ENCODE measurements at regions not wholly inside any gene's neighbourhood (a gene's known extent, or its start where the extent isn't known, plus 50 kb on each side); places are given as distances from the start of the nearest gene placed in this dataset.

DNA sequence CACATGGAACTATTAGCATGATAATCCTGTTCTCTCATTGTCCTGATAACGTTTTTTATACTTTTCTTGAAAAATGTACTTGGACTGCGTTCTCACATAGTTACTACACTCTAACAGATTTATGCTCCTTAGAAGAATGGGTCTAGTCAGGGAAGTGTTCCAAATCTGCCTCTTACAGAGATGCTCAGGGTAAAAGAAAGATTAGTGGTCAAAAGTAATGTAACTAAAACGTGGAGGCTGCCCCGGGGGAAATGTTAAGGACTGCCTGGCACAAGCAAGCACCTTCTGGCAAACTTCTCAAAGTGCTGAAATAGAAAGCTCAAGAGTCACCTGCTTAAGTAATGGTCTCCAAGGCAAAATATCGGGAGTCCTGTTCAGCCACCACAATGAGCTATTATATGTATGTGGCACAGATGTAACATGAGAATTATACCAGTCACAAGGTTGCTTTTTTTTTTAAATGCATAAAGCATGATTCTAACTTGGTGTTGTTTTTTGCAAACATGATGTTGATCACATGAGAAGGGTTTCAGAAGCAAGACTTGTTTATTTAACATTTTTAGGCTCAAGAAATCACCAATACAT lies 244.5 kb upstream of the JARID2 start:
- DNase-seq (ENCODE audit: low spot score) (no peak), ATAC-seq (no peak)
- peaks cover 7% of the 10 kb centered on the region for H3K4me1 Mint-ChIP-seq
- peak overlapping the region; percentile 59; the same call in 1 of the 2 replicates for H3K27ac Mint-ChIP-seq
- POLR2A ChIA-PET: no interaction called here
- peaks cover 28% of the 10 kb centered on the region for H3K36me3 Mint-ChIP-seq
- TF ChIP-seq OVOL2 (CRISPR knock-in tag; IDR thresholded peaks at IDR 0.05; ENCODE audit: borderline replicate concordance) (no peak), ESRRA (CRISPR knock-in tag; IDR thresholded peaks at IDR 0.05; ENCODE audit: borderline replicate concordance) (no peak), SMAD3 (CRISPR knock-in tag; IDR thresholded peaks at IDR 0.05; ENCODE audit: borderline replicate concordance) (no peak), NFYB (CRISPR knock-in tag; conservative IDR thresholded peaks at IDR 0.05; ENCODE audit: low read depth) (no peak), SP1 (CRISPR knock-in tag; conservative IDR thresholded peaks at IDR 0.05) (no peak), GRHL2 (CRISPR knock-in tag; IDR thresholded peaks at IDR 0.05; ENCODE audit: insufficient replicate concordance, severe bottlenecking) (no peak), ZNF219 (CRISPR knock-in tag; IDR thresholded peaks at IDR 0.05; ENCODE audit: borderline replicate concordance) (no peak), TCF7 (CRISPR knock-in tag; IDR thresholded peaks at IDR 0.05; ENCODE audit: low read depth) (no peak)
- TF ChIP-seq, protein P1, sequence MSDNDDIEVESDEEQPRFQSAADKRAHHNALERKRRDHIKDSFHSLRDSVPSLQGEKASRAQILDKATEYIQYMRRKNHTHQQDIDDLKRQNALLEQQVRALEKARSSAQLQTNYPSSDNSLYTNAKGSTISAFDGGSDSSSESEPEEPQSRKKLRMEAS (CRISPR knock-in tag; IDR thresholded peaks at IDR 0.05): no peak
- TF ChIP-seq, protein P2, sequence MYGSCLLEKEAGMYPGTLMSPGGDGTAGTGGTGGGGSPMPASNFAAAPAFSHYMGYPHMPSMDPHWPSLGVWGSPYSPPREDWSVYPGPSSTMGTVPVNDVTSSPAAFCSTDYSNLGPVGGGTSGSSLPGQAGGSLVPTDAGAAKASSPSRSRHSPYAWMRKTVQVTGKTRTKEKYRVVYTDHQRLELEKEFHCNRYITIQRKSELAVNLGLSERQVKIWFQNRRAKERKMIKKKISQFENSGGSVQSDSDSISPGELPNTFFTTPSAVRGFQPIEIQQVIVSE (CRISPR knock-in tag; IDR thresholded peaks at IDR 0.05; ENCODE audit: borderline replicate concordance): no peak
- TF ChIP-seq, protein P3, sequence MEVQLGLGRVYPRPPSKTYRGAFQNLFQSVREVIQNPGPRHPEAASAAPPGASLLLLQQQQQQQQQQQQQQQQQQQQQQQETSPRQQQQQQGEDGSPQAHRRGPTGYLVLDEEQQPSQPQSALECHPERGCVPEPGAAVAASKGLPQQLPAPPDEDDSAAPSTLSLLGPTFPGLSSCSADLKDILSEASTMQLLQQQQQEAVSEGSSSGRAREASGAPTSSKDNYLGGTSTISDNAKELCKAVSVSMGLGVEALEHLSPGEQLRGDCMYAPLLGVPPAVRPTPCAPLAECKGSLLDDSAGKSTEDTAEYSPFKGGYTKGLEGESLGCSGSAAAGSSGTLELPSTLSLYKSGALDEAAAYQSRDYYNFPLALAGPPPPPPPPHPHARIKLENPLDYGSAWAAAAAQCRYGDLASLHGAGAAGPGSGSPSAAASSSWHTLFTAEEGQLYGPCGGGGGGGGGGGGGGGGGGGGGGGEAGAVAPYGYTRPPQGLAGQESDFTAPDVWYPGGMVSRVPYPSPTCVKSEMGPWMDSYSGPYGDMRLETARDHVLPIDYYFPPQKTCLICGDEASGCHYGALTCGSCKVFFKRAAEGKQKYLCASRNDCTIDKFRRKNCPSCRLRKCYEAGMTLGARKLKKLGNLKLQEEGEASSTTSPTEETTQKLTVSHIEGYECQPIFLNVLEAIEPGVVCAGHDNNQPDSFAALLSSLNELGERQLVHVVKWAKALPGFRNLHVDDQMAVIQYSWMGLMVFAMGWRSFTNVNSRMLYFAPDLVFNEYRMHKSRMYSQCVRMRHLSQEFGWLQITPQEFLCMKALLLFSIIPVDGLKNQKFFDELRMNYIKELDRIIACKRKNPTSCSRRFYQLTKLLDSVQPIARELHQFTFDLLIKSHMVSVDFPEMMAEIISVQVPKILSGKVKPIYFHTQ (CRISPR knock-in tag; IDR thresholded peaks at IDR 0.05): no peak
- TF ChIP-seq, protein P4, sequence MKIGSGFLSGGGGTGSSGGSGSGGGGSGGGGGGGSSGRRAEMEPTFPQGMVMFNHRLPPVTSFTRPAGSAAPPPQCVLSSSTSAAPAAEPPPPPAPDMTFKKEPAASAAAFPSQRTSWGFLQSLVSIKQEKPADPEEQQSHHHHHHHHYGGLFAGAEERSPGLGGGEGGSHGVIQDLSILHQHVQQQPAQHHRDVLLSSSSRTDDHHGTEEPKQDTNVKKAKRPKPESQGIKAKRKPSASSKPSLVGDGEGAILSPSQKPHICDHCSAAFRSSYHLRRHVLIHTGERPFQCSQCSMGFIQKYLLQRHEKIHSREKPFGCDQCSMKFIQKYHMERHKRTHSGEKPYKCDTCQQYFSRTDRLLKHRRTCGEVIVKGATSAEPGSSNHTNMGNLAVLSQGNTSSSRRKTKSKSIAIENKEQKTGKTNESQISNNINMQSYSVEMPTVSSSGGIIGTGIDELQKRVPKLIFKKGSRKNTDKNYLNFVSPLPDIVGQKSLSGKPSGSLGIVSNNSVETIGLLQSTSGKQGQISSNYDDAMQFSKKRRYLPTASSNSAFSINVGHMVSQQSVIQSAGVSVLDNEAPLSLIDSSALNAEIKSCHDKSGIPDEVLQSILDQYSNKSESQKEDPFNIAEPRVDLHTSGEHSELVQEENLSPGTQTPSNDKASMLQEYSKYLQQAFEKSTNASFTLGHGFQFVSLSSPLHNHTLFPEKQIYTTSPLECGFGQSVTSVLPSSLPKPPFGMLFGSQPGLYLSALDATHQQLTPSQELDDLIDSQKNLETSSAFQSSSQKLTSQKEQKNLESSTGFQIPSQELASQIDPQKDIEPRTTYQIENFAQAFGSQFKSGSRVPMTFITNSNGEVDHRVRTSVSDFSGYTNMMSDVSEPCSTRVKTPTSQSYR (CRISPR knock-in tag; IDR thresholded peaks at IDR 0.05): no peak
- TF ChIP-seq, protein P5, sequence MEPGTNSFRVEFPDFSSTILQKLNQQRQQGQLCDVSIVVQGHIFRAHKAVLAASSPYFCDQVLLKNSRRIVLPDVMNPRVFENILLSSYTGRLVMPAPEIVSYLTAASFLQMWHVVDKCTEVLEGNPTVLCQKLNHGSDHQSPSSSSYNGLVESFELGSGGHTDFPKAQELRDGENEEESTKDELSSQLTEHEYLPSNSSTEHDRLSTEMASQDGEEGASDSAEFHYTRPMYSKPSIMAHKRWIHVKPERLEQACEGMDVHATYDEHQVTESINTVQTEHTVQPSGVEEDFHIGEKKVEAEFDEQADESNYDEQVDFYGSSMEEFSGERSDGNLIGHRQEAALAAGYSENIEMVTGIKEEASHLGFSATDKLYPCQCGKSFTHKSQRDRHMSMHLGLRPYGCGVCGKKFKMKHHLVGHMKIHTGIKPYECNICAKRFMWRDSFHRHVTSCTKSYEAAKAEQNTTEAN (CRISPR knock-in tag; IDR thresholded peaks at IDR 0.05): no peak
- TF ChIP-seq, protein P6, sequence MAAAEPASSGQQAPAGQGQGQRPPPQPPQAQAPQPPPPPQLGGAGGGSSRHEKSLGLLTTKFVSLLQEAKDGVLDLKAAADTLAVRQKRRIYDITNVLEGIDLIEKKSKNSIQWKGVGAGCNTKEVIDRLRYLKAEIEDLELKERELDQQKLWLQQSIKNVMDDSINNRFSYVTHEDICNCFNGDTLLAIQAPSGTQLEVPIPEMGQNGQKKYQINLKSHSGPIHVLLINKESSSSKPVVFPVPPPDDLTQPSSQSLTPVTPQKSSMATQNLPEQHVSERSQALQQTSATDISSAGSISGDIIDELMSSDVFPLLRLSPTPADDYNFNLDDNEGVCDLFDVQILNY (CRISPR knock-in tag; IDR thresholded peaks at IDR 0.05): no peak
- TF ChIP-seq, protein P7, sequence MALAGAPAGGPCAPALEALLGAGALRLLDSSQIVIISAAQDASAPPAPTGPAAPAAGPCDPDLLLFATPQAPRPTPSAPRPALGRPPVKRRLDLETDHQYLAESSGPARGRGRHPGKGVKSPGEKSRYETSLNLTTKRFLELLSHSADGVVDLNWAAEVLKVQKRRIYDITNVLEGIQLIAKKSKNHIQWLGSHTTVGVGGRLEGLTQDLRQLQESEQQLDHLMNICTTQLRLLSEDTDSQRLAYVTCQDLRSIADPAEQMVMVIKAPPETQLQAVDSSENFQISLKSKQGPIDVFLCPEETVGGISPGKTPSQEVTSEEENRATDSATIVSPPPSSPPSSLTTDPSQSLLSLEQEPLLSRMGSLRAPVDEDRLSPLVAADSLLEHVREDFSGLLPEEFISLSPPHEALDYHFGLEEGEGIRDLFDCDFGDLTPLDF (CRISPR knock-in tag; IDR thresholded peaks at IDR 0.05): no peak
- TF ChIP-seq, protein P8, sequence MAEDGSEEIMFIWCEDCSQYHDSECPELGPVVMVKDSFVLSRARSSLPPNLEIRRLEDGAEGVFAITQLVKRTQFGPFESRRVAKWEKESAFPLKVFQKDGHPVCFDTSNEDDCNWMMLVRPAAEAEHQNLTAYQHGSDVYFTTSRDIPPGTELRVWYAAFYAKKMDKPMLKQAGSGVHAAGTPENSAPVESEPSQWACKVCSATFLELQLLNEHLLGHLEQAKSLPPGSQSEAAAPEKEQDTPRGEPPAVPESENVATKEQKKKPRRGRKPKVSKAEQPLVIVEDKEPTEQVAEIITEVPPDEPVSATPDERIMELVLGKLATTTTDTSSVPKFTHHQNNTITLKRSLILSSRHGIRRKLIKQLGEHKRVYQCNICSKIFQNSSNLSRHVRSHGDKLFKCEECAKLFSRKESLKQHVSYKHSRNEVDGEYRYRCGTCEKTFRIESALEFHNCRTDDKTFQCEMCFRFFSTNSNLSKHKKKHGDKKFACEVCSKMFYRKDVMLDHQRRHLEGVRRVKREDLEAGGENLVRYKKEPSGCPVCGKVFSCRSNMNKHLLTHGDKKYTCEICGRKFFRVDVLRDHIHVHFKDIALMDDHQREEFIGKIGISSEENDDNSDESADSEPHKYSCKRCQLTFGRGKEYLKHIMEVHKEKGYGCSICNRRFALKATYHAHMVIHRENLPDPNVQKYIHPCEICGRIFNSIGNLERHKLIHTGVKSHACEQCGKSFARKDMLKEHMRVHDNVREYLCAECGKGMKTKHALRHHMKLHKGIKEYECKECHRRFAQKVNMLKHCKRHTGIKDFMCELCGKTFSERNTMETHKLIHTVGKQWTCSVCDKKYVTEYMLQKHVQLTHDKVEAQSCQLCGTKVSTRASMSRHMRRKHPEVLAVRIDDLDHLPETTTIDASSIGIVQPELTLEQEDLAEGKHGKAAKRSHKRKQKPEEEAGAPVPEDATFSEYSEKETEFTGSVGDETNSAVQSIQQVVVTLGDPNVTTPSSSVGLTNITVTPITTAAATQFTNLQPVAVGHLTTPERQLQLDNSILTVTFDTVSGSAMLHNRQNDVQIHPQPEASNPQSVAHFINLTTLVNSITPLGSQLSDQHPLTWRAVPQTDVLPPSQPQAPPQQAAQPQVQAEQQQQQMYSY (CRISPR knock-in tag; IDR thresholded peaks at IDR 0.05): no peak
- H3K9me3 Mint-ChIP-seq: no peaks in the 10 kb centered on the region
- no peaks in the 10 kb centered on the region for H3K27me3 Mint-ChIP-seq (ENCODE audit: low read depth)
- CTCF ChIA-PET: interaction anchor here (0.6 kb wide), 1 partner anchor 46 kb away, joined by 3 read pairs; no protein-coding TSS in a partner anchor
- H3K4me3 Mint-ChIP-seq: no peak overlapping the region
